HG03469 (cell line): ENCODE measurements at regions not wholly inside any gene's neighbourhood (a gene's known extent, or its start where the extent isn't known, plus 50 kb on each side); places are given as distances from the start of the nearest gene placed in this dataset.
A peak's percentile ranks its signal among the peaks of the same experiment; 100 is the strongest.

ENCODE experiments used
- ATAC-seq: cut with Tn5 transposase; IDR thresholded peaks from one replicate; pipeline ENCODE4 v1.9.1; 2021; ENCODE audit warnings: mild to moderate bottlenecking, moderate library complexity, moderate number of reproducible peaks; ENCODE audit not compliant: unreplicated experiment

DNA sequence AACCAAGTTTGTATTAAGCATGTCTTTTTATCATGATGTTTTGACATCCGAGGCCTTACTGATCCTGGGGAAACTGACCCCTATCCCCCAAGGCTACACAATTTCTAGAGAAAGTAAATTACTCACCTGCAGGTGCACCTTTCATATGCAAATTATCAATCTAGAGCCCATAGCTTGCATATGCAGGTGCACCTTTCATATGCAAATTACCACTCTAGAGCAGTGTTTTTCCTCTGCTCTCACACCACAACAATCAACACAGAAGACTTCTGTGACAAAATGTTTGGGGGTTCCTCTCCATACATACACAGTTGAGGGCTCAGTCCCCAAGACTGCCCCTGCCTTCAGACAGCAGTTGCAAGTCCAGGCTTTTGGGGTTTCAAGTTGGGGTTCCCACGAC lies 203.7 kb upstream of the RORB start:
- no peak for ATAC-seq

DNA sequence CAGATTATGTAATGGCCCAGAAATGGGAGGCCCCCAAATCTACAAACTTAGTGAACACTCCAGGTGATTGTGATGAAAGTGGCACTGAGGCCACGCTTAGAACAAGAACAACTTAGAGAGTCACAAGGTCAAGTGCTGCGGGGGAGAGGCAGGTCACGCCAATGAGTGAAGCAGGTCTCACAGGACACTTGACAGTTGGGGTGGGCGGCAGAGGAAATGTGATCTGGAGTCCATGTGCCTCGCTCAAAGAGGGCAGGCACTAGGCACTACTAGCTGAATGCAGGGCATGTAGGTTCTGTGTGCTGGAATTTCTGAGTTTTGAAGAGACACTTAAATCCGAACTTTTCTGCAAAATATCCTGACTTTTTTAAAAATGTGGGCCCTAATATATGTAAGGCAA lies 193.2 kb upstream of the RORB start:
- ATAC-seq = no peak

DNA sequence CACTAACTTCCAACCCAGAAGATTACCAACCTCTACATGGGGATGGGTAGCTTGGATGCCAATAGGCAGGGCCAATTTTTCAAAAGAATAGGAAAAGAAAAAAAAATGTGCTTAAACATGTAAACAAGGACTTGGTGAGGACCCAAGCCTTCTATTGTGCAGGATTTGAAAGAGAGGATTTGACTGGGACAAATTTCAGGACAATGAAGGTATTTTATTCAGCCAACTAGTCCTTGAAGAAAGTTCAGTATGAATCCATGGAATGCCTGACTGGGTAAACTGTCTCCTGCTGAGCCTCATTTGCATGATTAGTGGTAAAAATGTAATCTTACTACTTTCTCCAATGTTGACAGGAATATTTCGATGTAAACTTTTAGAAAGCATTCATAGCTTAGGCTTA lies 192.5 kb upstream of the RORB start:
- ATAC-seq = no peak

DNA sequence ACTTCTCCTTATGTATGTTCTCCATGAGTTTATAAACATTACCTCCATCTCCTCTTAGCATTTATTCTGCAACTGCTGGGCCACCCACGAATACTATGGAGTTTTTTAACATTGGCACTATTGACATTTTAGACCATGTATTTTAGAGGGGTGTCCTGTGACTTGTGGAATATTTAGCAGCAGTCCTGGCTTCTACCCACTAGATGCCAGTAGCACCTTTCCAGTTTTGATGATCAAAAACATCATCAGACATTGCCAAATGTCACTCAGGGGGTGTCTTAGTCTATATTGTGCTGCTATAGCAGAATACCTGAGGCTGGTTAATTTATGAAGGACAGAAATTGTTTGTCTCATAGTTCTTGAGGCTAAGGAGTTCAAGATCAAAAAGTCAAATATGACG lies 187.5 kb upstream of the RORB start:
- ATAC-seq = no peak

DNA sequence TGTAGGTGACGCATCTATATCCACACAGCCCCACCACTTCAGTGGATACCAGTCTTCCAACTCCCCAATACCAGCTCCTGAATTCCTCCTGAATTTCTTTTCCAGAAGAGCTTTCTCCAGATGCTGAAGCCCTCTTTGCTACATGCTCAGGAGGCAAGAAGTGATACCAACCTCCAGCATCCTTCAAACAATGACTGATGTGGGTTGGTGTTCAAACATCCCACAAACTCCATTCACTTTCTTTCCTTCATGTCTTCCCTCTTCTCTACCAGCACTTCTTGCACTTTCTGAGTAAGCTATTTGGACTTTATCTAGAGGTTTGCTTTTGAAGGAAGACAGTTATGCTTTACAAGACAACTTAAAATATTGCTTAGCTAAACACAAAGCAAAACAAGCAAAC lies 179.9 kb upstream of the RORB start:
- ATAC-seq = no peak

DNA sequence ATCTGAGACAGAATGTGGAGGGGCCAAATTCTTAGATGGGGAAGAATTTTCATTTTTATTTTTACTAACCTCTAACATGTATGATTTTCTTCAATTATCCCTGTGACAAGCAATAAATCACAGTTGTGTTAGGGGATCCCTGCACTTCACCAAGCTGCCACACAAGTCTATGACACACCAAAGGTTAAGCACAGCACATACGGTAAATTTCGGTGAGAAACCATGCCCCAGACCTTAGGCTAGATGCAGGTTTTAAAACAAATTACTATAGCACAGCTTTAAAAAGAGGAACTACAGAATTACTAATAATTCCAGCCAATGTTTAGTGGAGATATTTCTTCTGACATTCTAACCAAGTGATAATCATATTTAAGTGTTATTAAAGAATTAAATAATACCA lies 175.7 kb upstream of the RORB start:
- ATAC-seq = no peak

DNA sequence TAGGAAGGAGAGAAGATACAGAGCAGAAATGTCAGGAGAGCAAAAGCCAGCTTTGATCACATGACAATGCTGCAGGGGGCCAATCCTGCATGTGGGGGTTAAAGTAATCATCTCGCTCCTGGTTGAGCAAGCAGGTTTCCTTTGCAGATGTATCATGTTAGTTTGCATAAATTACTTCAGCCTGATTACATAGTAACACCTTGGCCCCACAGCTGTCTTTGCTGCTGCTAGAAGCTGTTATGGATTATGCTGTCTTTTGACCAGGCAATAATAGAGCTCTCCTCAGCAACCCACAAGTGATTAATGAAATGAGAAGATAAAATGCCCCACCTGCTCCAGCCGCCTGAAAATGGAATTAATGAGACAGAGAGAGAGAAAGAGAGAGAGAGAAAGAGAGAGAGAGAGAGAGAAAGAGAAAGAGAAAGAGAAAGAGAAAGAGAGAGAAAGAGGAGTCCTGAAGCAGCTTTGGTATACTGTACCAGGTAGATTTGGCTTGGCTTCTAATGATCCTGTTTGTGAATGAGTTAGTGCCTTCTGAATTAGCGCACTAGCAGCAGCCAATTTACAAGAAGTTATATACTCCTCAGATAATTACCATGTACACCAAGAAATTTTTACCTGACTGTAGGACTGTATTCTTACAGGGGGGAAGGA lies 174.3 kb upstream of the RORB start:
- no peak for ATAC-seq

DNA sequence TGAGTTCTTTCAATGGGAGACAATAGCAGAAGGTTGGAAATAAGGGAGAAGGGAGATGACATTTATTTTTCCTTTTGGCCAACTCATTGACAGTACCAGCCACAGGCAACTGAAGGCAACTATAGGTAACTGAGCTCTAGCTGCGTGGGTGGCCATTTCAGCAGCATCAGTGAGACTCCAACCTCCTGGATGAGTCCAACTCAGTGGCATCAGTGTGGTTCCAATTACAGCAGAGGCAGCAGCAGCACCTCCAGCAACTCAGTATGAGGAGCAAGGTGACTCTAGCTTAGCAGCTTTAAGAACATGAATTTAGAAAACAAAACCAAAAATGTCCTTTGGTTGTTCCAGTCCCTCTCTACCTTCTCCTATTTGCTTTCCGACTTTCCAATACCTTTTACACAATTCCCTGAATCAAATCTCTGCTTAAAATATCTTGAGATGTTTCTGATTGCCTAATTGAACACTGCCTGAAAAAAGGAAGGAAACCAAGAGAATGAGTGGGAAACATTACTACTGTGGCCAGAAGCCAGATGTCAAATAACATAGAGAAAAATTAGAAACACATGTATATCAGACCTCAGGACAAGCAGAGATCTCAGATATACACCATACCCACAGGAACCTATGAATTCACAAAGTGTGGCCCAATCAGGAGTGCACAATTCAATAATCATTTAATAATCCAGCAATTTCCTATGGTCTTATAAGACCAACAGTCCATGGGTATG lies 166.5 kb upstream of the RORB start:
- no peak for ATAC-seq

DNA sequence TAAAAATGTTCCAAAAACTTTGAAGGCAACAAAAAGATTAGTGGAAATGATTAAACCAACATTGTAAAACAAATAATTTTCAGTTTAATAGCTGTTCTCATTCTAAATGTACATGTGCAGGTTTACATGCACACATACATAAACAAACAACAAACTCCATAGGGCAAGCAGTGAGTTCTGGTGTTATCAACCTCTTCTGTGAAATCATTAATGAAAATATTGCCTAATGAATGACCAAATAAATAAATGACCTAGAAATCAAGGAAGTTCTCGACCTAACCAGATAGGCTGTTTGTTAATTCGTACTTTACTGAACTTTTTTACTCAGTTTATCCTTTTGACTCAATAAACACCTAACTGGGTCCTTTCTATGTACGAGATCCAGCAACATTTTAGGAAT lies 165.5 kb upstream of the RORB start:
- no peak for ATAC-seq

DNA sequence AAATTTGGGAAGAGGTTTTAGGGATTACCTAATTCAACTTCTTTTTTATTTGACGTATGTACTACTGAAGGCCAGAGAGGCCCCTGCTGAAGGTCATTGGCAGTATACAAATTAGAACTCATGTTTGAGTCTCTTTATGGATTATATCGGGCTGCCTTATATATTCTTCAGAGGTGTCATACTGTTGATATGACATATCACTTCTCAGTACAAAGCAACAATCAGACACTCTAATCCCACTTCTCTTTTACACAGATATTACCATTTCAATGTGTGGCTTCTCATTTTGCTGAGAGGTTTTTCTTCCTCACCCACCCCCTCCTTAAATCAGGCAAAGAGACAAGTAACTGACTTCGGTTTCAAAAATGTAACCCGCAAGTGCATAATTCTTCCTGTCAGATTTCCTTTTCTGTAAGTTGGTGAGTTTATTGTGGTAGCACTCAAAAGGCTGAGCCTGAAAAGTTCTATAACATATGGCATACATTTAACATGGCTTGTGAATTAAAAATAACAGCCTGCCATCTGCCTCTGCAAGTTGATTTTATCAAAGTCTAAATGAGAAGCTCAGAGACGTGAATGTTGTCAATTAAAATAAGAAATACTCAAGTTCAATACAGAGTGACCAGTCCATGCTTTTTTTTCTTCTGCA lies 163.6 kb upstream of the RORB start:
- no peak for ATAC-seq

DNA sequence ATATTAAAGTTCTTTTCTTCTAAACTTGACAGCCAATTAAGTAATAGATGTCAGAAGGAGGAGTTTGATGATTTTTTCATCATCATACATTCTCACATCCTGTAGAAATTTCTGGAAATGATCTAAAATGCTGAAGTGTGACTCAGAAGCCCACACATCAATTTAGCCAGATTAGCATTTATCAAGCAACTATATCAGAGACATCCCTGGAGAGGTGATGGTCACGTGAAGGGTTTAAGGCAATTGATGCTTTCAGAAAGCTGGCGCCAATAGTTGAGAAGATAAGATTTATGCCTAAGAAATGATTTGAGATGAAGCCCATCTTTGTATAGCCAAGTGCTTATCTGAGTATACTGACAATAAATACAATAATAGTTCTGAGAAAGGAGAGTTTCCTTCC lies 162.9 kb upstream of the RORB start:
- no peak for ATAC-seq

DNA sequence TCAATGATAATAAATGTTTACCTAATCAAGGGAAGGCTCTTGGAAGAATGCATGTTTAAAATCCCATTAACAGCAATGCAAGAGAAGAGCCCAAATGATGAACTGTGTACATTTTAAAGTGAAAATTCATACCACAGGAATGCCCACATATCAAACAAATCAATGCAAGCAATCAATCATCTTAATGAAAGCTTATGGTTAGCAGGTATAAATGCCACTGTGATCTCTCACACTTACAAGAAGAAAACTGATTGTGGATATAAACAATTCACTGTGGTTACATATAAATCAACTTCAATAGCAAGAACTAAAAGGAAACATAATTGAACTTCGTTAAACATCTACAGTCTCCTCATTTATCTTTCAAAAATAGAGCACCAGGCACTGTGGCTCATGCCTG lies 161.0 kb upstream of the RORB start:
- ATAC-seq = no peak

DNA sequence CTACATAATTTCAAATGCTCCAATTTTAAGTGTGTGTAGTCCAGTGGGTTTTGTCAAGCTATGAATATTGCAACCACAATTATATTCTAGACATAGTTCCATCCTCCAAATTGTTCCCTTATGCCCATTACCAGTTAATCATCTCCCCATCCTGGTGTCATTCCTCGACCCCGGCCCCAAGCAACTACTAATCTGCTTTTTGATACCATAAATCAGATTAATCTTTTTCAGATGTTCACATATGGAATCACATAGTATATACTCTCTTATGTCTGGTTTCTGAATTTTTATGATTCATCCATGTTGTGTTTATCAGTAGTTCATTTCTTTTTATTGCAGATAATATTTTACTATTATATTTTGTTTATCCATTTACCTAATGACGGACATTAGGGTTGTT lies 148.4 kb upstream of the RORB start:
- ATAC-seq = no peak

DNA sequence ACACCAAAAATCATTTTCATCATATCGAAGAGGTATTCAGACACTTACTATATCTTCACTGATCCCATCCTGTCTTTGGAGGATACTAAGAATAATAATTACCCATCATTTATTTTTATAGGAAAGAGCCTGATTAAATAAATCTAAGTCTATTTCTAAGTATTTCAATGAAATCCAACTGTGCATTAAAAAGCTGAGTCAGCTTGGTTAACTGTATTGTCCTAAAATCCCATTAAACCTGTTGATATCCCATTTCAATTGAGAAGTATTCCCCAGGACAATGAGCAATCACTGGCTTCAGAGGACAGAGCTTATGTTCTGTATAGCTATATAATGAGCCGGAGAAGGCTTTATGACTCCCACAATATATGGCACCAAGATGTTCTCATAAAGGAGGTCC lies 142.0 kb upstream of the RORB start:
- ATAC-seq = no peak

DNA sequence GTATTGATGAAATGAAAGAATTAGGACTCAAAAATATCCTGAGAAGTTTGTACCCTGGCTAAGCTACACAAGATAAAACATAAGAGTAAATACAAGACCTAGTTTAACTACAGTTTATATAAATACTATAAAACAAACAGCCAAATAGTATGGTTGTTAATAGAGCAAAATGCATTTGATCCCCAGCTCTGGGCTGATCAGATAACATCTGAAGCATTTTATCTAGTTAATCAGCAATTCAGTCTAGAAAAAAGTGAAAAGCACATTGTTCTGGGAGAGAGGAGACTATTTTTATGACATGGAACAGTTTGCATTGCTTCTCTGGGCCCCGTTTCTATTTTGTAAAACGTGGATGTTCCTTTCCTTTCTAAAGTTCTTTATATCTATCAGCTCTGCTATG lies 139.6 kb upstream of the RORB start:
- no peak for ATAC-seq

DNA sequence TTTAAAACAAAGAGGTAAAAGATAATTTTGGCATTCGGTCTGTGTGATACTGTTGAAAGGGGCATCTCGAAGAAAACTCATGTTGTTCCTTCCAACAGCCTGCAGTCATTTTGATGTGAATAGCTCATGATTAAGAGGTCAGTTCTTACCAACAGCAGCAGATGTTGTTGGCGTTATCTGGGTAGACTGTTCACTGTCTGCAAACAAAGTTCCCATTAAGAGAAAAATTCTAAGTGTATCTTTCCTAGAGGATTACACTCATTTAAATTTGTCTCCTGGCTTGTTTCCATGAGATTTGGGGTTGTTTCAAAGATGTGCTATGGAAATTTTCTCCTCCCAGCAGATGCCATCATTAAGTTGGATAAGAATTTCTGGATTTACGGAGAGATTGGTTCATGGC lies 138.2 kb upstream of the RORB start:
- ATAC-seq = no peak

DNA sequence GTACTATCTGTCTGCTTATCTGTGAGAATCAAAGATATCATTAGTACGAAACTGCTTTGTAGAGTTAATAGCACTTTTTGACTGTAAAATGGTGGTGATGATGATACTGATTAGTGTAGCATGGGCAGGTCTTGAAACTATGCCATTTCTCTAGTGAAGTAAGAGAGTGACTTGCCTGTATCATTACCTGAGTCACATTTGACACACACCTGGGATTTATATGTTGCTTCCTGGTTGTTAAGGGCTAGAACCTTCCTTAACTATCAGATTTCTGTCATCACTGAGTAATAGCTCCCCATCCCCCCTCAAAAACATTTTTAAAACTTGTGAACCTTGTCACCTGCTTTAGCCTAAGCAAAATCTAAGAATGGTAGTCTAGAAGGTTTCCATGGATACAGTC lies 135.6 kb upstream of the RORB start:
- no peak for ATAC-seq

DNA sequence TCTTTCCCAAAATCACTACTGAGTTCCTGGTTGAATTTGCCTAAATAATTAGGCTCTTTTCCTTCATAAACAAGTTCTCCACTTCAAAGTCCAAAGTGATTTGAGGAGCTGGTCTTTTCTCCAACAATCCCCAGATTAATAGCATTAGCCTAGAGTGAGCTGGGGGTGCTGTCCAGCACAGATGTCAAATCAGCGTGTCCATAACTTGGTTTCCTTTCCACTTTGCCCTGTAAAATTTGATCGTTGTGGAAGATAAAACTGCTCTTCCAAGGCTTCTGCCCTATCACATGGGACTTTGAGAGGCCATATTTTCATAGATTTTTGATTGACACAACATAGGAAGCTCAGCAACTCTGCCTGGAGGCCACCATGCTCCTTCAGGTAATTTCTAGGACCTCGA lies 134.7 kb upstream of the RORB start:
- no peak for ATAC-seq

DNA sequence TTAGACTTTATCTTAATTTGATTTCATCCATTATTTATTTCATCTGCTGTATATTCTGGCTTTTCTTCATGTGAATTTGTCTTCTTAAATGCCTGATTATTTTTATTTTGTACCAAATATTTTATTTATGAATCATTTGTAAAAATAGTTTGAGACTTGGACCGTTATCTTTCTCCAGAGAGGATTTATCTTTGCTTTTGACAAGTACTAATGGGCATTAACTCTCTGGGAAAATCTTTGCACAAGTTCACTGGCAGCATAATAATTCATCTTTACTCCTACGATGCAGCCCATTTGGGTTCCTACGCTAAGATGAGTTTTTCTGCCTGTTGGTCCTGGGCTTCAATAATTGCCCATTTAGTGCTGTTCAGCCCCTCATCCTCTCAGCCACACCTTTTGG lies 131.0 kb upstream of the RORB start:
- no peak for ATAC-seq

DNA sequence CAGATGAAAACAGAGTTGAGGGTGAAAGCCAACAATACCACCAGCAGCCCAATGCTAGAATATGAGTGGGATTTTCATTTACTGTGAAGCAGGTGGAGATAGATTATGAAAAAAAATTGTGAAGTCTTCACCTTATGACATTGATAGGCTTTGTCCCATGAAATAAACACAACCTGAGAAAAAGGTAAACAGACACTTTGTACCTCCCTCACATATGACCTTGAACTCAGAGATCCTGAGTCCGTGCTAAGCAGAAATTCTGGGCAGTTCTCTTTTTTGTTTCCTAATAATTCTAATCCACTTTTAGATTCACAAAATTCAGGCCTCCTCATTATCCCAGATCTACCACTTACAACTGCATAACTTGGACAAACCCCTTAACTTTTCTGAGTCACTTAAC lies 127.3 kb upstream of the RORB start:
- no peak for ATAC-seq

DNA sequence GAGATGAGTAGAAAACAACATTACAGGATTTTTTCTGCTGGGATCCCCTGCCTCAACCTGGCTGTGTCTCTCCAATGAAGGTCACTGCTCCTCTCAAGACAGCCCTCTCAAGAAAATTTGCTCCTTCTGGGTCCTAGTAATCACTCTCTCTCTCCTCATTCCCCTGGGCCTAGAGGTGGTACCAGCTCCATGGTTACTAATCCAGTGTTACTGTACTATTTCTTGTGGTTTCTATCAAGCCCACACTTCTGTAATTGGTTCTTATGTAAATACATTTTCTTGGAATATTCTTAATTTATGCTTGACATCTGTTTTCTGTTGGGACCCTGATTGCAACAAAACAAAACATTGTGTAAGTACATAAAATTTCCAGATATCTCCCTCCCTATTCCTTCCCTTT lies 123.8 kb upstream of the RORB start:
- ATAC-seq = no peak

DNA sequence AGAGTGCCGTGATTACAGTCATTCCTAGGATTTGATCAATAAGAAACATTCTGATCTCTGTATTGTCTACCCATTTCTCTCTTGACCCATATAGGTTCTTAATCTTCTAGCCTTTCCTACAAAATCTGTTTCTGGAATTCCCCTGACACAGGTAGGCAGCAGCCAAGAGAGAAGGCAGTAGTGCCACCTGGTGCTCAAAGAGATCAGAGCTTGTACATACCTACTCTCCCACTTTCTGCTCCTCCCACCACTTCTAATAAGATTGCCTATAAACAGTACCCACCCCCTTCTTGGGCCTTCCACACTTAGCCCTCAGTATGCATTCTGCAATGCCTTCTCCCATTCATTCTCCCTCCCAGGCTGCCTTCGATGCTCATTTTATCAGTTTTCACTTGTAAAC lies 117.4 kb upstream of the RORB start:
- ATAC-seq = peak; percentile 59

DNA sequence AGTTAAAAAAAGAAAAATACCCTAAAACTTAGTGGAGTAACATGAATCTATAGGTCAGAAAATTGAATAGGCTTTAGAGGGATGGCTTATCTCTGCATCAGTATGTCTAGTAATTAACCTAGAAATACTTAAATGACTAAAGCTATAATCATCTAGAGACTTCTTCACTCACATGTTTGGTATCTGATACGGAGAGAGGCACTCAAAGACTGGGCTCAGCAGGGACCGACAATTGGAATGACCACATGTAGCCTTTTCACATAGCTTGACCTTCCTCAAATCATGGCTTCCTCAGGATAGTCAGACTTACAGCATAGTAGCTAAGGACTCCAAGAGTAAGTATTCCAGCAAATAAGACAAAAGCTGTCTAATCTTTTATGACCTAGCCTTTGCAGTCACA lies 105.3 kb upstream of the RORB start:
- ATAC-seq = no peak
